ENCODE measurements at regions not wholly inside any gene's neighbourhood (a gene's known extent, or its start where the extent isn't known, plus 50 kb on each side); places are given as distances from the start of the nearest gene placed in this dataset.

- DNase-seq (ENCODE audit: low spot score) = no peak
Observed at GRCh38 chr5:14017904-14018303, 73.4 kb upstream of the DNAH5 start.

DNA sequence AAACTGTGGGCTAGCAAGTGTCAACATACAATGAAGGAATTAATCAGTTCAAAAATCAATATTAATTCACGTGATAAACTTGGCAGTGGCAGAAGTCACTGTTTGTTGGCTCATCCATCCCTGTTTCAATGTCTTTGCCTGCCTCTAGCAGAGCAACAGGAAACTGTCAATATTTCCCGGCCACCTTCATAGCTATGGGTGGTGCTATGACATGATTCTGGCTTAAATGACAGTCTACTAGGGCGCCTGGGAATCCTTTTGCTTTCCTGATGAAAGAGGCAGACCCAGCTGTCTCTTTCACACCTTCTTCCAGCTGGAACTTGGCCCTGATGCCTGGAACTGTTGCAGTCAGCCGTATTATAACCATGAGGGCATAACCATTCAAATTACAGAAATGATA, 72.1 kb upstream of the DNAH5 start:
- no peak for DNase-seq (ENCODE audit: low spot score)

GRCh38 chr5:14011089-14012020, 66.9 kb upstream of the DNAH5 start:
- DNase-seq (ENCODE audit: low spot score) = peak; percentile 78

DNA sequence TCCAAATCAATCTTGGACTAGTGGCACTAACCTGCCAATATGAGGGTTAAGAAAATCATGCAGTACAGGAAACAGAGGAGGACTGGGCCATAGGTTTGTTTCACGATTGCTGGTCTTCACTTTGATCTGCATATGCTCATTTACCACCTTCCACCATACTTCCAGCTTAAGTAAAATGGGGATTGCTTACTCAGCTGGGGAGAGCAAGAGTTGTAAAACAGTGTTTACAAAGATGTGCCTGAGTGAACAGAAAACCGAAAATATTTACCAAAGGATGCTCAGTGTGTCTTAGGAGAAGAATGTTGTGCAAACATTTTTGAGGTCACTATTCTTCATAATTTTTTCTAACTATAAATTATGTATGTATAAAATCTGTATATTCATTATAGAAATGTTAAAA, 65.1 kb upstream of the DNAH5 start:
- no peak for DNase-seq (ENCODE audit: low spot score)

DNA sequence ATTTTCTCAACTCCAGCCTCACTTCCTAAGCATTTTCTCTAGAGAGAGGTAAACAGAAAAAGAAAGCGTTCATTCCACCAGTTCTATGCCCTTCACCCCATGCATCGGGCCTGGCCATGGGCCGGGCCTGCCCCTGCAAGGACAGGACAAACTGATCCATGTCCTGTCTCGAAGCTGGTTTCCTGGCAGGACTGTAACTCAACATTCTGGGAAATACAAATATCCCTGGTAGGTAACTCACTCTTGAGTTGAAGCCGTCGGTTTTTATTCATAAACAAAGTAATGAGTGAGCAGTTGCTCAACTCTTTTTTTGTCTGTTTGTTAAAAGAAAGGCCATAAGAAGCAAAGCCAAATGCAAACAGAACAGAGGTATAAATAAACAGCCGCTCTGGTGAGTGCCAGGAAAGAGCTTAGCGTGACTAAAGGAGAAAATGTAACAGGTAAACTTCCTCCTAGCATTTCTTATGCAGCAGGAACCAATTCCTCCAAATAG, 64.4 kb upstream of the DNAH5 start:
- DNase-seq (ENCODE audit: low spot score) = no peak

DNA sequence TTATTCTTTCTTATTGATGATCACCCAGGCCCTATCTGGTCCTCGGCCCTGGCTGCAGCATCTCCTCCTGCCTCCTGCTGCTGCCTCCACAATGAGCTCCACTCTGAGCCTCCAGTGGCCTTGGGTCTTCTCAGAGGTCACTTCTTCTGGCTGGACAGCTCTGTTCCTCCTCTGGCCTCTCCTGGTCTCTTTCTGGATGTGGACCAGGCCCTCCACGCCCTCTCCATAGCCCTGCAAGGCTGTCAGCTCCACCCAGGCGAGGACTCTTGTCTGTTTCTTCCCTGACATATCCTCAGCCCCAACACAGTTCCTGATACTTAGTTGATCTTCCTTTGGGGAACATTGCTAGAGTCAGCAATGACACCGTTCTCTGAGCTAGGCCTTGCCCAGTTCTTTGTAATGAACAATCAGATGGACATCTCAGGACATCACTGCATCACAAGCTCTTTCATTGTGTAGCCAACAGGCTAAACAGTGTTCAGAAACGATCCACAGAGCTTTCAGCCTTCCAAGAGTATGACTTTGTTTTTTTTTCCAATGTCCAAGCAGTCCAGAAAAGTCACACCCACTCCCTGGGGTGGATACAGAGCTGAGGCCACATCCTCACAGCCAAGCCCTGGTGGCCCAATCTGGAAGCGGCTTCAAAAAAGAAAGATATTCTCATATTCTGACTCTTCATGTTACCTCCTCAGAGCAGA, 62.5 kb upstream of the DNAH5 start:
- no peak for DNase-seq (ENCODE audit: low spot score)

- DNase-seq (ENCODE audit: low spot score) = no peak
Observed at GRCh38 chr5:14004598-14005394, 60.3 kb upstream of the DNAH5 start.

DNA sequence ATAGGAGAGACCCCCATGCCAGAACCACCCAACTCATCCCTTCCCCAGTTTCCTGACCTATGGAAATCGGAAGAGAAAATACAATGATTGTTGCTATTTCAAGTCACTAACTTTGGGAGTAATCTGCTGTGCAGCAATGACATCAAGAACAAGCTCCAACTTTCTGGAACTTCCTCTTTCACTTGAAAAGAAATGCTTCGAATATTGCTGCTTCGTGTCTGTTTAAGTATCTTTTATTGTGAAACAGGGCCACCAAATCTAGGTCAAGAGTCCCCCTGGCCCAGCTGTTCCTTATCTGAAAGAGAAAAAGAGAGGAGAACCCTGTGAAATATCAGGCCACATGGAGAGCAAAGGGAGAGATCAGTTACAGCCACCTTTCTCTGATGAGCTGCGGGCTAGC, 59.4 kb upstream of the DNAH5 start:
- no peak for DNase-seq (ENCODE audit: low spot score)

DNA sequence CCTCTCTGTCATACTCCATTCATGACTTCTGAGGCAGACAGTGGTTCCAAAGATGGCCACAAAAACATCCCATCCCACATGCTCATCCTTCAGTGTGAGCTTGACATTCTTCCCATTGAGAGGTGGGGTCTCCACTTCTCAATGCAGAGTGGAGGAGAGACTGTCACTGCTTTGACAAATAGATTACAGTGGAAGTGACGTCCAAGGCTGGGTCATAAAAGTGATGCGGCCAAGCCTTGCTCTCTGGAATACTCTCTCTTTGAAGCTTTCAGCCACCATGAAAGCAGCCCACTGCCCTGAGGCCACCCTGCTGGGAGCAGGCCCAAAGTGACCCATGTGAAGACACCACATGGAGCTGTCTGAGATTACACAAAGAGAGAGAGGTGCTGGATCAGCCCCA, 59.0 kb upstream of the DNAH5 start:
- no peak for DNase-seq (ENCODE audit: low spot score)

- no peak for DNase-seq (ENCODE audit: low spot score)
Observed at GRCh38 chr5:13998254-13998653, 53.8 kb upstream of the DNAH5 start.

GRCh38 chr5:13997514-13997913, 53.0 kb upstream of the DNAH5 start:
- DNase-seq (ENCODE audit: low spot score) = no peak

GRCh38 chr5:13994621-13995253, 50.2 kb upstream of the DNAH5 start:
- no peak for DNase-seq (ENCODE audit: low spot score)

All from globus pallidus (tissue), 1 donor.